Caco-2 (cell line): ENCODE measurements at regions not wholly inside any gene's neighbourhood (a gene's known extent, or its start where the extent isn't known, plus 50 kb on each side); places are given as distances from the start of the nearest gene placed in this dataset.
"Not testable (repeated sequence)": the region's sequence is repeated elsewhere in the genome, so short reads cannot be mapped to it uniquely, and the experiment has no call there.

Source experiments
- BruUV-seq: library from RNA; stranded (reverse); fragments of 400-500 nt; replicated peaks from 2 replicates; lab custom pipeline; 2021; lab: Mats Ljungman, UMichigan
- CTCF ChIA-PET: fragments of 300-600 bp; sonication (Branson Sonifier 250); formaldehyde crosslinking; loops from one replicate; lab custom pipeline; 2022; ENCODE audit warnings: antibody characterized with exemption; lab: Charles Lee
- POLR2A ChIA-PET: fragments of 300-600 bp; sonication (Branson Sonifier 250); formaldehyde crosslinking; loops from one replicate; lab custom pipeline; 2022; ENCODE audit warnings: antibody characterized with exemption; lab: Charles Lee
- DNase-seq, 2 experiments: peaks; one replicate each; pipeline versions ENCODE4 v3.0.0 to v3.0.0-alpha.2; 2020 to 2022
- H3K27me3 ChIP-seq: replicated peaks from 2 replicates; pipeline ENCODE4 v1.6.0; 2011; ENCODE audit warnings: low read length; ENCODE audit not compliant: control insufficient read depth, insufficient read depth
- H3K36me3 ChIP-seq: 2 replicates; pipeline ENCODE4 v1.5.1; 2011; ENCODE audit warnings: low read length; ENCODE audit not compliant: control insufficient read depth, insufficient read depth
- H3K4me1 ChIP-seq: fragments of 250-450 bp; sonication (Bioruptor Pico); 2 replicates; pipeline ENCODE4 v1.5.1; 2020; ENCODE audit warnings: mild to moderate bottlenecking
- H3K4me3 ChIP-seq: 2 replicates; pipeline ENCODE4 v1.5.1; 2011; ENCODE audit warnings: low read depth, mild to moderate bottlenecking, control low read depth, low read length
- H3K9me3 ChIP-seq: fragments of 250-450 bp; sonication (Bioruptor Pico); 2 replicates; pipeline ENCODE4 v1.5.1; 2020; ENCODE audit warnings: mild to moderate bottlenecking, moderate library complexity
- H3K27ac Mint-ChIP-seq: one replicate; pipeline ENCODE4 v1.8.0; 2022; ENCODE audit warnings: mixed read lengths; ENCODE audit not compliant: unreplicated experiment
- H3K27me3 Mint-ChIP-seq: one replicate; pipeline ENCODE4 v1.8.0; 2022; ENCODE audit warnings: mixed read lengths; ENCODE audit not compliant: insufficient read depth, unreplicated experiment
- H3K36me3 Mint-ChIP-seq: one replicate; pipeline ENCODE4 v1.8.0; 2022; ENCODE audit warnings: mild to moderate bottlenecking, mixed read lengths; ENCODE audit not compliant: insufficient read depth, unreplicated experiment
- H3K4me1 Mint-ChIP-seq: one replicate; pipeline ENCODE4 v1.8.0; 2022; ENCODE audit warnings: low read depth, mixed read lengths; ENCODE audit not compliant: unreplicated experiment
- H3K4me3 Mint-ChIP-seq: one replicate; pipeline ENCODE4 v1.8.0; 2022; ENCODE audit warnings: mild to moderate bottlenecking, moderate library complexity, mixed read lengths; ENCODE audit not compliant: unreplicated experiment
- H3K9me3 Mint-ChIP-seq: one replicate; pipeline ENCODE4 v1.8.0; 2022; ENCODE audit warnings: mixed read lengths; ENCODE audit not compliant: unreplicated experiment
- CTCF ChIP-seq, 2 experiments: fragments of 200-600 bp in 1 of 2; IDR thresholded peaks; 1 replicate in 1 of 2; 2 replicates in 1 of 2; pipeline versions ENCODE4 v1.5.1 to v1.8.0; 2011 to 2022; ENCODE audit warnings: antibody characterized with exemption in 1 of 2, control low read depth in 1 of 2, inconsistent platforms in 1 of 2, low read depth in 1 of 2, low read length in 1 of 2, mild to moderate bottlenecking in 1 of 2, moderate library complexity in 1 of 2; ENCODE audit not compliant: insufficient read depth in 1 of 2, severe bottlenecking in 1 of 2, unreplicated experiment in 1 of 2
- intact Hi-C: fragments of 100-400 bp; cut with micrococcal nuclease; formaldehyde crosslinking; loops from one replicate; pipeline ENCODE4 v1.10.0; 2022; ENCODE audit not compliant: unreplicated experiment

- Histone ChIP-seq H3K27me3 (no peaks in the 10 kb centered on the region), H3K36me3 (no peaks in the 10 kb centered on the region), H3K4me1 (no peaks in the 10 kb centered on the region), H3K9me3 (no peaks in the 10 kb centered on the region), H3K4me3 (no peak overlapping the region)
- Mint-ChIP-seq H3K4me1 (no peaks in the 10 kb centered on the region), H3K36me3 (no peaks in the 10 kb centered on the region), H3K27me3 (peaks cover 3% of the 10 kb centered on the region), H3K9me3 (no peaks in the 10 kb centered on the region), H3K4me3 (no peak overlapping the region), H3K27ac (no peak overlapping the region)
- CTCF ChIA-PET: no interaction called here
- TF ChIP-seq CTCF (IDR thresholded peaks at IDR 0.05; ENCODE audit: insufficient read depth in 1 of 2, low read depth in 1 of 2, low read length in 1 of 2, severe bottlenecking in 1 of 2, unreplicated experiment in 1 of 2): no peak
- POLR2A ChIA-PET: no interaction called here
- DNase-seq: no peak
- intact Hi-C loops: no loop called here
- no TSS peak for BruUV-seq
Observed at GRCh38 chr1:60257531-60257930, 184.0 kb upstream of the C1orf87 start.

GRCh38 chr1:60255565-60255964 is 182.0 kb upstream of the C1orf87 start:
- Mint-ChIP-seq H3K4me3 (no peak overlapping the region), H3K27ac (no peak overlapping the region), H3K27me3 (peaks cover 3% of the 10 kb centered on the region), H3K36me3 (no peaks in the 10 kb centered on the region), H3K9me3 (no peaks in the 10 kb centered on the region), H3K4me1 (no peaks in the 10 kb centered on the region)
- Histone ChIP-seq H3K4me3 (no peak overlapping the region), H3K27me3 (no peaks in the 10 kb centered on the region), H3K36me3 (no peaks in the 10 kb centered on the region), H3K4me1 (no peaks in the 10 kb centered on the region), H3K9me3 (no peaks in the 10 kb centered on the region)
- no peak for TF ChIP-seq CTCF (IDR thresholded peaks at IDR 0.05; ENCODE audit: insufficient read depth in 1 of 2, low read depth in 1 of 2, low read length in 1 of 2, severe bottlenecking in 1 of 2, unreplicated experiment in 1 of 2)
- no peak for DNase-seq
- ChIA-PET CTCF (no interaction called here), POLR2A (no interaction called here)
- no TSS peak for BruUV-seq
- intact Hi-C loops: no loop called here

GRCh38 chr1:60251426-60251825 is 177.9 kb upstream of the C1orf87 start:
- intact Hi-C loops: no loop called here

GRCh38 chr1:60247467-60247866 is 173.9 kb upstream of the C1orf87 start:
- DNase-seq, POLR2A ChIA-PET, H3K9me3 Mint-ChIP-seq, H3K27me3 Mint-ChIP-seq, H3K4me3 ChIP-seq, BruUV-seq, H3K27me3 ChIP-seq, CTCF ChIA-PET, intact Hi-C loops, H3K4me1 Mint-ChIP-seq, H3K9me3 ChIP-seq, H3K4me1 ChIP-seq, H3K4me3 Mint-ChIP-seq, H3K36me3 ChIP-seq, H3K27ac Mint-ChIP-seq, H3K36me3 Mint-ChIP-seq: not testable (repeated sequence)

More at GRCh38 chr1:60251426-60251825, 177.9 kb upstream of the C1orf87 start:
- ChIA-PET POLR2A (no interaction called here), CTCF (no interaction called here)
- TF ChIP-seq CTCF (IDR thresholded peaks at IDR 0.05; ENCODE audit: insufficient read depth in 1 of 2, low read depth in 1 of 2, low read length in 1 of 2, severe bottlenecking in 1 of 2, unreplicated experiment in 1 of 2): no peak
- Histone ChIP-seq H3K9me3 (no peaks in the 10 kb centered on the region), H3K36me3 (no peaks in the 10 kb centered on the region), H3K4me1 (no peaks in the 10 kb centered on the region), H3K27me3 (no peaks in the 10 kb centered on the region), H3K4me3 (no peak overlapping the region)
- no TSS peak for BruUV-seq
- Mint-ChIP-seq H3K36me3 (no peaks in the 10 kb centered on the region), H3K4me3 (no peak overlapping the region), H3K27me3 (no peaks in the 10 kb centered on the region), H3K4me1 (no peaks in the 10 kb centered on the region), H3K9me3 (no peaks in the 10 kb centered on the region), H3K27ac (no peak overlapping the region)
- DNase-seq: no peak
